H9 (cell line): ENCODE measurements at regions not wholly inside any gene's neighbourhood (a gene's known extent, or its start where the extent isn't known, plus 50 kb on each side); places are given as distances from the start of the nearest gene placed in this dataset.

Experiments
- DNase-seq: peaks from one replicate; pipeline ENCODE4 v3.0.0-alpha.2; 2017
- H2AFZ ChIP-seq: one replicate; pipeline ENCODE4 v1.6.1; 2013; ENCODE audit warnings: mild to moderate bottlenecking, low read length, control low read depth, moderate library complexity
- H2AK5ac ChIP-seq: 2 replicates; pipeline ENCODE4 v1.6.1; 2013; ENCODE audit warnings: low read length, control low read depth, mixed read lengths; ENCODE audit not compliant: insufficient read length
- H2BK120ac ChIP-seq: one replicate; pipeline ENCODE4 v1.6.1; 2013; ENCODE audit warnings: low read depth, mild to moderate bottlenecking, low read length, control low read depth, inconsistent platforms; ENCODE audit not compliant: poor library complexity, severe bottlenecking
- H2BK12ac ChIP-seq: 2 replicates; pipeline ENCODE4 v1.6.1; 2013; ENCODE audit warnings: low read length, control low read depth, mixed read lengths, low read depth; ENCODE audit not compliant: insufficient read length
- H2BK15ac ChIP-seq: 2 replicates; pipeline ENCODE4 v1.6.1; 2013; ENCODE audit warnings: low read depth, low read length, control low read depth
- H2BK20ac ChIP-seq: one replicate; pipeline ENCODE4 v1.6.1; 2013; ENCODE audit warnings: low read depth, mild to moderate bottlenecking, low read length, control low read depth, inconsistent platforms; ENCODE audit not compliant: poor library complexity, severe bottlenecking
- H2BK5ac ChIP-seq: 2 replicates; pipeline ENCODE4 v1.6.1; 2013; ENCODE audit warnings: low read length, control low read depth, mixed read lengths; ENCODE audit not compliant: insufficient read length
- H3K14ac ChIP-seq: 2 replicates; pipeline ENCODE4 v1.6.1; 2013; ENCODE audit warnings: low read length, control low read depth; ENCODE audit not compliant: insufficient read depth
- H3K18ac ChIP-seq: 2 replicates; pipeline ENCODE4 v1.6.1; 2013; ENCODE audit warnings: low read depth, mild to moderate bottlenecking, mixed read lengths, low read length, control low read depth; ENCODE audit not compliant: insufficient read length
- H3K23ac ChIP-seq: 2 replicates; pipeline ENCODE4 v1.6.1; 2013; ENCODE audit warnings: low read length, control low read depth, mixed read lengths, low read depth; ENCODE audit not compliant: insufficient read length
- H3K23me2 ChIP-seq: 2 replicates; pipeline ENCODE4 v1.6.1; 2013; ENCODE audit warnings: low read depth, mild to moderate bottlenecking, mixed read lengths, low read length, control low read depth; ENCODE audit not compliant: insufficient read length, poor library complexity, severe bottlenecking
- H3K27ac ChIP-seq: 2 replicates; pipeline ENCODE4 v1.5.1; 2013; ENCODE audit warnings: low read length, control low read depth, mixed read lengths, low read depth; ENCODE audit not compliant: insufficient read length
- H3K27me3 ChIP-seq: 2 replicates; pipeline ENCODE4 v1.6.1; 2013; ENCODE audit warnings: low read length, control low read depth, inconsistent platforms; ENCODE audit not compliant: insufficient read depth
- H3K4ac ChIP-seq: 2 replicates; pipeline ENCODE4 v1.6.1; 2013; ENCODE audit warnings: low read depth, mild to moderate bottlenecking, control low read depth, inconsistent platforms, low read length, moderate library complexity
- H3K4me1 ChIP-seq: 2 replicates; pipeline ENCODE4 v1.6.1; 2013; ENCODE audit warnings: low read length, control low read depth, inconsistent platforms; ENCODE audit not compliant: insufficient read depth
- H3K4me2 ChIP-seq: 2 replicates; pipeline ENCODE4 v1.6.1; 2013; ENCODE audit warnings: low read length, control low read depth, mixed read lengths; ENCODE audit not compliant: insufficient read length, insufficient read depth
- H3K56ac ChIP-seq: 2 replicates; pipeline ENCODE4 v1.6.1; 2013; ENCODE audit warnings: low read depth, mild to moderate bottlenecking, mixed read lengths, low read length, control low read depth; ENCODE audit not compliant: insufficient read length
- H3K79me1 ChIP-seq: 2 replicates; pipeline ENCODE4 v1.6.1; 2013; ENCODE audit warnings: low read depth, mild to moderate bottlenecking, moderate library complexity, low read length, control low read depth, inconsistent platforms; ENCODE audit not compliant: insufficient read depth, poor library complexity, severe bottlenecking
- H3K79me2 ChIP-seq: 2 replicates; pipeline ENCODE4 v1.6.1; 2013; ENCODE audit warnings: low read length, control low read depth, inconsistent platforms; ENCODE audit not compliant: insufficient read depth
- H3K9ac ChIP-seq: 2 replicates; pipeline ENCODE4 v1.6.1; 2013; ENCODE audit warnings: low read length, control low read depth, mixed read lengths; ENCODE audit not compliant: insufficient read length; ENCODE audit errors: extremely low read depth
- H3K9me3 ChIP-seq: one replicate; pipeline ENCODE4 v1.6.1; 2013; ENCODE audit warnings: low read depth, low read length, inconsistent platforms; ENCODE audit not compliant: control insufficient read depth
- H3T11ph ChIP-seq: one replicate; pipeline ENCODE4 v1.6.1; 2013; ENCODE audit warnings: mild to moderate bottlenecking, low read length, control low read depth, inconsistent platforms
- H4K20me1 ChIP-seq: one replicate; pipeline ENCODE4 v1.6.1; 2013; ENCODE audit not compliant: control insufficient read depth, insufficient read length, insufficient read depth
- H4K5ac ChIP-seq: 2 replicates; pipeline ENCODE4 v1.6.1; 2013; ENCODE audit warnings: low read depth, mild to moderate bottlenecking, mixed read lengths, low read length, control low read depth; ENCODE audit not compliant: insufficient read length
- H4K8ac ChIP-seq: replicated peaks from 2 replicates; pipeline ENCODE4 v1.6.1; 2013; ENCODE audit warnings: low read length, control low read depth, mixed read lengths, low read depth; ENCODE audit not compliant: insufficient read length
- H4K91ac ChIP-seq: 2 replicates; pipeline ENCODE4 v1.6.1; 2013; ENCODE audit warnings: low read depth, mild to moderate bottlenecking, moderate library complexity, mixed read lengths, low read length, control low read depth; ENCODE audit not compliant: insufficient read length
- H3K27ac Mint-ChIP-seq, 3 experiments: 2 replicates in 2 of 3; 3 replicates in 1 of 3; pipeline ENCODE4 v1.8.0; 2020 to 2021; ENCODE audit warnings: mixed read lengths in 3 of 3, mild to moderate bottlenecking in 1 of 3, moderate library complexity in 1 of 3
- H3K27me3 Mint-ChIP-seq: 2 replicates; pipeline ENCODE4 v1.8.0; 2021; ENCODE audit warnings: low read depth, mild to moderate bottlenecking, moderate library complexity, mixed read lengths
- H3K36me3 Mint-ChIP-seq, 3 experiments: 2 replicates in 2 of 3; 3 replicates in 1 of 3; pipeline ENCODE4 v1.8.0; 2020 to 2021; ENCODE audit warnings: low read depth in 3 of 3, mixed read lengths in 3 of 3; ENCODE audit not compliant: insufficient read depth in 1 of 3
- H3K4me1 Mint-ChIP-seq, 2 experiments: 2 replicates each; pipeline ENCODE4 v1.8.0; 2020; ENCODE audit warnings: mixed read lengths in 2 of 2
- H3K4me3 Mint-ChIP-seq, 2 experiments: 2 replicates in 1 of 2; 3 replicates in 1 of 2; pipeline ENCODE4 v1.8.0; 2020 to 2021; ENCODE audit warnings: mild to moderate bottlenecking in 2 of 2, mixed read lengths in 2 of 2, moderate library complexity in 1 of 2
- H3K9me3 Mint-ChIP-seq, 2 experiments: 2 replicates in 1 of 2; 3 replicates in 1 of 2; pipeline ENCODE4 v1.8.0; 2020; ENCODE audit warnings: mild to moderate bottlenecking in 2 of 2, mixed read lengths in 2 of 2, moderate library complexity in 1 of 2
- CTCF ChIP-seq: fragments of 200-600 bp; sonication (generic); conservative IDR thresholded peaks from 3 replicates; pipeline ENCODE4 v1.8.0; 2021; ENCODE audit warnings: antibody characterized with exemption, mild to moderate bottlenecking
- WGBS: extraction: QIAGEN DNeasy Blood & Tissue Kit; methylation state at CpG from one replicate; pipeline ENCODE4 v1.1.7; 2013; ENCODE audit warnings: missing lambda C conversion rate, low lambda C conversion rate, mixed read lengths; ENCODE audit not compliant: insufficient read length; ENCODE audit errors: extremely low coverage; 5-methylcytosine and 5-hydroxymethylcytosine counted together

GRCh38 chr1:213538251-213538650 is 449.5 kb upstream of the PROX1 start:
- Histone ChIP-seq H3K18ac (no peak overlapping the region), H2BK12ac (no peak overlapping the region), H3K14ac (no peak overlapping the region), H3K79me2 (no peaks in the 10 kb centered on the region), H3K27ac (no peak overlapping the region), H3K4me1 (no peaks in the 10 kb centered on the region), H3T11ph (no peak overlapping the region), H3K56ac (no peak overlapping the region), H3K27me3 (no peaks in the 10 kb centered on the region), H2BK120ac (no peak overlapping the region), H3K23me2 (no peaks in the 10 kb centered on the region), H2BK20ac (no peak overlapping the region), H2BK15ac (no peak overlapping the region), H3K23ac (no peak overlapping the region), H4K5ac (no peak overlapping the region), H4K91ac (no peak overlapping the region), H2AK5ac (no peak overlapping the region), H4K8ac (no peak overlapping the region), H2AFZ (no peak overlapping the region), H3K9me3 (no peaks in the 10 kb centered on the region), H2BK5ac (no peak overlapping the region), H4K20me1 (no peaks in the 10 kb centered on the region), H3K4ac (no peak overlapping the region), H3K9ac (no peak overlapping the region), H3K4me2 (no peak overlapping the region), H3K79me1 (no peaks in the 10 kb centered on the region)
- DNase-seq: no peak
- Mint-ChIP-seq H3K27me3 (peaks cover 3% of the 10 kb centered on the region; the same call in 1 of the 2 replicates), H3K27ac (no peak overlapping the region), H3K9me3 (no peaks in the 10 kb centered on the region), H3K4me3 (no peak overlapping the region), H3K4me1 (no peaks in the 10 kb centered on the region), H3K36me3 (no peaks in the 10 kb centered on the region)
- no peak for TF ChIP-seq CTCF
- no CpG with 5 or more reads among the region's 3 CpGs for WGBS
